Breast epithelium (tissue), 3 donors: ENCODE measurements at regions not wholly inside any gene's neighbourhood (a gene's known extent, or its start where the extent isn't known, plus 50 kb on each side); places are given as distances from the start of the nearest gene placed in this dataset.

Experiments
- CTCF ChIP-seq, 3 donors: fragments of 450-650 bp; IDR thresholded peaks; one replicate each; pipeline ENCODE4 v1.5.1; 2016 to 2017; ENCODE audit warnings: antibody characterized with exemption in 3 of 3, mild to moderate bottlenecking in 3 of 3, moderate library complexity in 3 of 3
- POLR2A ChIP-seq: fragments of 450-650 bp; IDR thresholded peaks from one replicate; pipeline ENCODE4 v1.6.1; 2016; ENCODE audit warnings: antibody characterized with exemption, mild to moderate bottlenecking, moderate library complexity
- POLR2AphosphoS5 ChIP-seq, 3 donors: sonication (generic); formaldehyde crosslinking; IDR thresholded peaks; one replicate each; pipeline ENCODE4 v1.6.1; 2017; ENCODE audit warnings: antibody characterized with exemption in 3 of 3

- TF ChIP-seq CTCF (IDR thresholded peaks at IDR 0.05), result no peak
- no peak for TF ChIP-seq POLR2A
- no peak for TF ChIP-seq POLR2AphosphoS5 (IDR thresholded peaks at IDR 0.05)
These were observed 284.2 kb upstream of the NMUR2 start for GRCh38 chr5:152689250-152689711.
